Fibroblast of skin of back (primary cell): ENCODE measurements at regions not wholly inside any gene's neighbourhood (a gene's known extent, or its start where the extent isn't known, plus 50 kb on each side); places are given as distances from the start of the nearest gene placed in this dataset.
A peak's percentile ranks its signal among the peaks of the same experiment; 100 is the strongest.

Source experiments
- DNase-seq: peaks from one replicate; pipeline ENCODE4 v3.0.0-alpha.2; 2013

- DNase-seq: no peak
Observed at GRCh38 chr13:34419755-34420154, 522.3 kb upstream of the NBEA start.

GRCh38 chr13:34420702-34421346 is 521.2 kb upstream of the NBEA start:
- DNase-seq: no peak

- DNase-seq: no peak
Observed at GRCh38 chr13:34421347-34421719, 520.7 kb upstream of the NBEA start.

GRCh38 chr13:34421858-34422475 is 520.1 kb upstream of the NBEA start:
- no peak for DNase-seq

- no peak for DNase-seq
Observed at GRCh38 chr13:34422956-34423355, 519.1 kb upstream of the NBEA start.

GRCh38 chr13:34425327-34425949 is 516.6 kb upstream of the NBEA start:
- DNase-seq: no peak

- no peak for DNase-seq
Observed at GRCh38 chr13:34428911-34429310, 513.2 kb upstream of the NBEA start.

- DNase-seq: peak; percentile 15
Observed at GRCh38 chr13:34430294-34430693, 511.8 kb upstream of the NBEA start.

GRCh38 chr13:34431827-34432581 is 510.1 kb upstream of the NBEA start:
- DNase-seq: no peak

- peak; percentile 78 for DNase-seq
Observed at GRCh38 chr13:34435338-34435737, 506.7 kb upstream of the NBEA start.

- DNase-seq: no peak
Observed at GRCh38 chr13:34437873-34438272, 504.2 kb upstream of the NBEA start.

GRCh38 chr13:34452831-34453230 is 489.2 kb upstream of the NBEA start:
- no peak for DNase-seq

GRCh38 chr13:34458756-34459715 is 483.0 kb upstream of the NBEA start:
- DNase-seq: no peak

GRCh38 chr13:34459856-34460255 is 482.2 kb upstream of the NBEA start:
- no peak for DNase-seq

GRCh38 chr13:34462843-34463242 is 479.2 kb upstream of the NBEA start:
- peak; percentile 89 for DNase-seq

GRCh38 chr13:34464011-34464410 is 478.1 kb upstream of the NBEA start:
- DNase-seq: no peak

- no peak for DNase-seq
Observed at GRCh38 chr13:34465423-34465922, 476.6 kb upstream of the NBEA start.

GRCh38 chr13:34466301-34466700 is 475.8 kb upstream of the NBEA start:
- no peak for DNase-seq

- DNase-seq: no peak
Observed at GRCh38 chr13:34467450-34468083, 474.5 kb upstream of the NBEA start.

GRCh38 chr13:34469196-34469986 is 472.7 kb upstream of the NBEA start:
- DNase-seq: no peak
